GM12875 (cell line): ENCODE measurements at regions not wholly inside any gene's neighbourhood (a gene's known extent, or its start where the extent isn't known, plus 50 kb on each side); places are given as distances from the start of the nearest gene placed in this dataset.

Experiments
- H3K4me3 ChIP-seq: one replicate; pipeline ENCODE4 v1.5.1; 2011; ENCODE audit warnings: low read depth, low read length, control low read depth
- TF ChIP-seq, protein P1 (sequence below): IDR thresholded peaks from 2 replicates; pipeline ENCODE4 v1.5.1; 2011; ENCODE audit warnings: low read depth, mild to moderate bottlenecking, control low read depth, inconsistent platforms, low read length, moderate library complexity, borderline replicate concordance; ENCODE audit not compliant: insufficient read depth

- no peak overlapping the region for H3K4me3 ChIP-seq
- TF ChIP-seq, protein P1, sequence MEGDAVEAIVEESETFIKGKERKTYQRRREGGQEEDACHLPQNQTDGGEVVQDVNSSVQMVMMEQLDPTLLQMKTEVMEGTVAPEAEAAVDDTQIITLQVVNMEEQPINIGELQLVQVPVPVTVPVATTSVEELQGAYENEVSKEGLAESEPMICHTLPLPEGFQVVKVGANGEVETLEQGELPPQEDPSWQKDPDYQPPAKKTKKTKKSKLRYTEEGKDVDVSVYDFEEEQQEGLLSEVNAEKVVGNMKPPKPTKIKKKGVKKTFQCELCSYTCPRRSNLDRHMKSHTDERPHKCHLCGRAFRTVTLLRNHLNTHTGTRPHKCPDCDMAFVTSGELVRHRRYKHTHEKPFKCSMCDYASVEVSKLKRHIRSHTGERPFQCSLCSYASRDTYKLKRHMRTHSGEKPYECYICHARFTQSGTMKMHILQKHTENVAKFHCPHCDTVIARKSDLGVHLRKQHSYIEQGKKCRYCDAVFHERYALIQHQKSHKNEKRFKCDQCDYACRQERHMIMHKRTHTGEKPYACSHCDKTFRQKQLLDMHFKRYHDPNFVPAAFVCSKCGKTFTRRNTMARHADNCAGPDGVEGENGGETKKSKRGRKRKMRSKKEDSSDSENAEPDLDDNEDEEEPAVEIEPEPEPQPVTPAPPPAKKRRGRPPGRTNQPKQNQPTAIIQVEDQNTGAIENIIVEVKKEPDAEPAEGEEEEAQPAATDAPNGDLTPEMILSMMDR: no peak
Measured at GRCh38 chr2:22697054-22697788, 687.8 kb upstream of the KLHL29 start.

- TF ChIP-seq, protein P1: no peak
- H3K4me3 ChIP-seq: no peak overlapping the region
Measured at GRCh38 chr2:22701561-22702160, 683.3 kb upstream of the KLHL29 start.

GRCh38 chr2:22703286-22703920 is 681.6 kb upstream of the KLHL29 start:
- no peak overlapping the region for H3K4me3 ChIP-seq
- TF ChIP-seq, protein P1: no peak

GRCh38 chr2:22719396-22719795 is 665.6 kb upstream of the KLHL29 start:
- TF ChIP-seq, protein P1: no peak
- H3K4me3 ChIP-seq: no peak overlapping the region

GRCh38 chr2:22729466-22729865 is 655.5 kb upstream of the KLHL29 start:
- H3K4me3 ChIP-seq: no peak overlapping the region
- TF ChIP-seq, protein P1: no peak

DNA sequence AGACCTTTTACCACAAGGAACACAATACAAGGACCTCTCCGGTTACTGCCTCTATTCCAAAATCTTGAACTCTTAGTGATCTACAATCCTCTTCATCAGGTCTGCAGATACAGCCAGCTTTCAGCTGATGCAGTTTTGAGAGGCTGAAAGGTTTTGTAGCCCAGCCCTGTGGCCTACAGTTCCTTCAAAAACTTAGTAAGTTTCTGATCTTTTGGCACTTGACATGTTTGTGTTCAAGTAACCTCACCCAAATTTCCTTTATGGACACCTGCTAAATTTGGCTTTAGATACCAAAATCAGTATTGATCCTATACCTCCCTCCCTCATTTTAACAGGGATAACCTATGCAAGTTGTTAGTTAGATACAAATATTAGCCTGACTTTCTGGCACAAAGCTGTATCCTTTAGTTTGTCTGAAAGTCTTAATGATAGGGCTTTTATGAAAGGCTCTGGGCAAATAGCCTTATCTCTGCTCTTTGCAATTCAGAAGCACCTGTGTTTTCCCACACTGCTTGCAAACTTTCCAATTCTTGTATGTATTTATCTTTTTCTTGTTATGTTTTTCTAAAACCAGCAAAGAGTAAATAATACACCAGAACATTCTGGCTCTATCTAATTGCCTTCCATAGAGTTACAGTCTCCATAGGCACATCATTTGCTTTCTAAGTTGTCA is 650.5 kb upstream of the KLHL29 start:
- TF ChIP-seq, protein P1: no peak
- no peak overlapping the region for H3K4me3 ChIP-seq
